ENCODE measurements at regions not wholly inside any gene's neighbourhood (a gene's known extent, or its start where the extent isn't known, plus 50 kb on each side); places are given as distances from the start of the nearest gene placed in this dataset.

DNA sequence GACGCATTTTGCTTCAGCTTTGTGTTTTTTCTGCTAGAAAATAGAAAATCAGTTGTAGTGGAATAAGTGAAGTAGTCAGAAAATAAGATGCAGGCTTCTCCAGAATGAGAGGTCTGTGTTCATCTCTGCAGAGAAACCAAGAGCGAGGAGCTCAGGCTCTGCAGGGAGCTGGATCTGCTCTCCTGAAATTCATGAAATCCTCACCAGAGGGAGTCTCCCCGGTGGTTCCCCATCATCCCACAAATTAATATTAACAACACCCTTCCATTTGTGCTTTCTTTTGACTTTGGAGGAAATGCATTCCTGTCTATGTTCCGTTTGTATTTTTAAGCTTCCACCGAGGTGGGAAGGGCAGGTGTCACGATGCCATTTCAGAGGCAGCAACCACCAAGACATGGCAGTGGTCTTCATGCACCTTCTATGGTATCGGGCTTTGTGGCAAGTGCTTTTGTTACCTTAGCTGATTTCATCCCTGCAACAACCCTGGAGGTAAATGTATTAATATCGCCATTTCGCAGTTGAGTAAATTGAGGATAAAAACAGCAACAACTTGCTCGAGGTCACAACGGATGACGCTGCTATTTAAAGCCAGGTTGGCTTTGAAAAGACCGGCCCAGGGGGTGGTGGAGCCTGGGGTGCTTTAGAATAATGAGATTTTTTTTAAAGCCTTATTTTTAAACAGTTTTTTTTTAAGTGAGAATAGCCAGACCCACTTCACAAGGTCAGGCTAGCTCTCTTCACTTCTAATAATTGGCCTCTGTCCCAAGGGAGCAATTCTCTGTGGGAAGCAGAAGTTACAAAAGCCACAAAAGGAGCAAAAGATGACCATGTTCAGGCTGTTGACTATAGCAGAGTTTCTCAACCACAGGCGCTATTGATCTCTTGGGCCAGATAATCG, 367.6 kb upstream of the ERCC4 start:
- no peak for DNase-seq (ENCODE audit: low read depth)

DNA sequence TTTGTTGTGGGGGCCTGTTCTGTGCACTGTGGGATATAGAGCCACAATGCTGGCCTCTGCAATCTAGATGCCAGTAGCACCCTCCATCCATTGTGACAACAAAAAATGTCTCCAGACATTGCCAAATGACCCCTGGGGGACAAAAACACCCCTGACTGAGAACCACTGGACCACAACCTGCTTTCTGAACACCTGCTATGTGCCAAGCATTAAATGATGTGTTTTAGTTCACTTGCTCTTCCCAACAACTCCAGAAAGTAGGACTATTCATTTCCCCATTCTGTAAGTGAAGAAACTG, 367.0 kb upstream of the ERCC4 start:
- DNase-seq (ENCODE audit: low read depth): no peak

DNA sequence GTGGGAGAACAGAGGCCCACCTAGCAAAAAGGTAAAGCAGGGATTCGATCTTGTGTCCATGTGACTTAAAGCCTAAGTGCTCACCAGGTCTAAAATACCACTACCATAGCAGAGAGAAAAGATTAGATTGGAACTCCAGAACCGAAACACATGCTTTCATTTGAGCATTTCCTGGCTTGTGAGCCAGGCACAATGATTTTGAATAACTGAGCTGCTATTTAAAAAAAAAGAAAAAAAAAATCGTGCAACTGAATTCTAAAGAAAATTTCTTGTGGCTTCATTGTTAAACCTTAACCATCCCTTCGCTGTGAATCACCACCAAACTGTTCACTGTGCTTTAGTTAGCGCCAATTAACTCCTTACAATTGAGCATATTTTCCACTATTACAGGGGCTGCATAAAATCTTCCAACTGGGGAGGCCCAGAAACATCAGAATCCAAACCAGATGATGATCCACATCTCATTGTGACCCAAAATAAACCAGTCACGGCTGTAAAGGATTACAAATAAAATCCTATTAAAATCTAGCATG, 366.4 kb upstream of the ERCC4 start:
- DNase-seq (ENCODE audit: low read depth): no peak

DNA sequence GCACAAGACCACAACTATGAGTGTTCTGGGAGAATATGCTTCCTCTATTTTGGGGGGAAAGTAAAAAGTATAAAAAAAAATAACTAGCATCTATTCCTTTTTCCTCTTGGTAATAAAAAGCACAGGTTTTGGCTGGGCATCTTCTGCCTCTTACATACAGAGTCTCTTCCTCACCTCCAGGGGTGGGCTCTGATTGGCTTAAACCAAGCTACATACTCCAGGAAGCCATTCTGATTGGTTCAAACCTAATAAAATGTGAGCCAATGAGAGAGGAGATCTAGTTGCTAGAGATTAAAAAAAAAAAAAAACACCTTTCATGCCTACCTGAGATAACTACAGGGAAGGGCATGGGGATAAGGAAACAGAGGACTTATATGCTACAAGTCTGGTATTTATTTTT, 365.9 kb upstream of the ERCC4 start:
- no peak for DNase-seq (ENCODE audit: low read depth)

DNA sequence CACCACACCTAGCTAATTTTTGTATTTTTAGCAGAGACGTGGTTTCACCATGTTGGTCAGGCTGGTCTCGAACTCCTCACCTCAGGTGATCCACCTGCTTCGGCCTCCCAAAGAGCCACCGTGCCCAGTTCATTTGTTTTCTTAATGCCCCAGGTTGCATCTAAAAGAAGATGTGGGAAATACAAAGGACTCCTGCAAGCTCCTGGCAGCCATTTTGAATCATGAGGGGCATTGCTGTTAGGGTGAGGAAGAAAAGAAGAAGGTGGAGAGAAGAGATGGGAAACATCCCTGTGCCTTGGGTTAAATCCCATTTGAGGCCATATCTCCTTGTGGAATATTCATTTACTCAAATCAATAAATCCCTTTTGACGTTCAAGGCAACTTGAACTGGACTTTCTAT, 365.3 kb upstream of the ERCC4 start:
- DNase-seq (ENCODE audit: low read depth): no peak

DNA sequence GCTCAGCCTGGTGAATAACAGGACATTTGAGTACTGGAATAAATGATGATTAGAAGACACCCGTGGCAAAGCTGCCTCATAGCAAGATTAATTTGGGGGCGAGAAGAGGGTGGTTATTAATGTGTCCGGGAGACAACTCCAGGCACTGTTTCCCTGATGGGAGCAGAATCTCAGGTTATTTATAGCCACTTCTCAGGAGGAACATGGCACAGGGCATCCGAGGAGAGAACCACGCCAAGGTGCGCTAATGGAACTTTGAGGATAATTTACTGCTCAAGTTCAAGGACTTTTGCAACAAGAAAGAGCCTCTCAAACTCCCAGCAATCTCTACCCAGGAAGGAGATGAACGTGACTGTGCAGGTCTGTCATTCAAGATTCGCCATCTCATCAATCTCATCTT, 362.5 kb upstream of the ERCC4 start:
- DNase-seq (ENCODE audit: low read depth): no peak

DNA sequence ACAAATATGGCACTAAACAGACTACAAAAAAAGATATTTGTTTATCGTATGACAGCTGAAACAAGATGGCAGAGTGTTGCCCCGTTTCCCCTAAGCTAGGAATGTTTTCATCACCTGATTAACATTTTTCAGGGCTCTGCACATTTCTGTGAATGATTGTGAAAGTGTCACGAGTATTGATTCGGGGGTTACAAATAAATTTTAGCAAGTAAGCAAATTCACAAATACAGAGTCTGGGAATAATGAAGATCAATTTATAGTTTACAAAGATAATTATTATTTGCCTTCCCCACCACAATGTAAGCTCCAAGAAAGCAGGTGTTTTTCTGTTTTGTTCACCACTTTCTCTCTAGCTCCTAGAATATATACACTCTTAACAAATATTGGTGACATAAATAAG, 361.2 kb upstream of the ERCC4 start:
- no peak for DNase-seq (ENCODE audit: low read depth)

DNA sequence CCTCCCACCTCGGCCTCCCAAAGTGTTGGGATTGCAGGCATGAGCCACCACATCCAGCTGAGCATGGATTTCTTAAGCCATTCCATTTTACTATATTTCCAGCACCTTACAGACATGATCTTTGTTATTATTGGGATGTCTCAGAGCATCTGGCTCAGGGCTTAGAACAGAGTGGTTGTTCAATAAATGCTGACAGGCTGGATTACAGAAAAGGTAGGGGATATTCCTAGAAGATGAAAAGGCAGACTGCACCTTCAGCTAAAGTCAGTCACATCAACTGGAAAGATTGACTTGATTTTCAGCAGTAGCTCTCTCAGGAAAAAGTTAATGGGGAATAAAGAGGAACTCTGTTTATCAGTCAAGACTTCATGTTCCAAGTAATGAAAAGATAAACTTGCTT, 360.3 kb upstream of the ERCC4 start:
- DNase-seq (ENCODE audit: low read depth): no peak

DNA sequence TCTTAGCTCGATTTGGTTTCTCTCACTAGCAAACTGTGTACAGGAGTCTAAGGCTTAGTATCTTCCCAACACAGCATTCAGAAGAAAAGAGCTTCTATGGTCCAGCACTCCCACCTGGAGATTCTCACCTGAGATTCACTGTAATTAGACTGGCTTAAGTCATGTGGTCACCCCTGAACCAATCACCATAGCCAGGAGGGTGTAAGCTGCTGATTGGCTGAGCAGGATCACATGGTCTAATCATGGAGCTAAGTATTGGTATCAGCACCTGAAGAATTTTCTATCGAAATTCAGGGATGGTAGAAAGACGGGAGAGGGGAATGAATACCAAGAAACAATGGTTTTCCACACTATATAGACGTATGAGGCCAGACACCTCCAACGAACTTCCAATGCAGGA, 359.8 kb upstream of the ERCC4 start:
- no peak for DNase-seq (ENCODE audit: low read depth)

DNA sequence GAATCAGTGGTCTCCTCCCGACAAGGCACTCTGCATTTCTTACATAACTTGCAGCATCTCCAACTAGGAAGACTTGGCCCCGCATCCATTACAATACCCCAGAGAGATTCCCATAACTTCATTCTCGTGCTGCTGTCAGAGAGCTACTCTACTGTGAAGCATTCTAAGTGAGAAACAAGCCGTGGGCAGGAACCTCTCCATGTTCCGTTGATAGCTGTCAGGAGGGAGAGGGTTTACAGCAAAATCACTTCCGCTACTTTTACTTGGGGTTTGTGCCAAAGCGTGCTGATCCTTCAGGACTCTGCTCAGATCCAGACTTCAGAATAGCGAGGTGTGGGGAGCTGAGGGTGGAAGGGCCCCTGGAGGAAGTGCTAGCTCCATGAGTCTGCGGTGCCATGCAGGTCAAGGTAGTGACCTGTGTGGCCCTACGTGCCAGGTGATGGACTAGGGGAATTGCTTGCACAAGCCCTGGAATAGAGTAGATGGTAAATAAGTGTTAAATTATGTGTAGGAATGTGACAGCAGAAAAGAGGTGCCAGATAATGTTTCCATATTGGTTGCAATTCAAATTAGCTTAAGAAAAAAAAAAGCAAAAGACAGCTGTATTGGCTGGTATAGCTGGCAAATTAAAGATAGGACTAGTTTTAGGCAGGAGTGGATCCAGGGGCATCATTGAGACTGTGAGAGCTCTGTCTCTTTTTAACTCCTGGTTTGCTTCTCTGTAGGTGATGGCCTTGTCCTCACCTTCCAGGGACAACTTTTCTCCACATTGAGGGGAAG, 358.5 kb upstream of the ERCC4 start:
- DNase-seq (ENCODE audit: low read depth): no peak

DNA sequence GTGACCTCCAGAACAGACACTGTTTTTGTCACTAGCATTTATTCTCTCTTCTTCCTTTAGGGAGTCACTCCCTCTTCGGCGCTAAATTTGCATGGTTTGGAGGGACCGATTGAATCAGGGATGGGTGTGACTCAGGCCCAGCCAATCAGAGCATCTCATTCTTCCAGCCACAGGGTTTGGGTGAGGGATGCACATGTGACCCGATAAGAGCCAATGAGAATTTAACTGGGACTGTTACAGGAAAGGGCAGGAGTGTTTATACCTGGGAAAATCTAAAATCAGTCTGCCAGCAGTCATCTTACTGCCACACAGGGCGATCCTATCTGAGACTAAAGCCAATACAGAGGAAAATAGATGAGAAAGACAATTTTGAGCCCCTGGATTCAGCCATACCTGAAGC, 351.2 kb upstream of the ERCC4 start:
- no peak for DNase-seq (ENCODE audit: low read depth)

DNA sequence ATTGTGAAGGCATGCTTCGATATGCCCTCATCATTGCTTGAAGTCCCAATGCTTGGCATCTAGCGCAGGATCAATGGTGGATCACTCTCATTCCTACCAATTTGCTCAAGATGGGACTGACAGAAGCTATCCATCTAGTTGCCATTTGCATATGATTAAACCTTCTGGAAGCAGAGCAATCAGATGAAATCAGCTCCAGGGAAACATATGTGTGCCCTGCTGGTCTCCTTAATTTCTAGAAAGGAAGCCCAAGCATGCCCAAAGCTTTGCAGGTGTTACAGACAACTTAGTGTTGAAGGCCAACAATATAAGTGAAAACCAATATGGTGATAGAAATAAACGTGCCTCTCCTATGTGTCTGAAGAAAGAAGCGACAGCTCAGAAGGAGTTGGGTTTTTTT, 350.0 kb upstream of the ERCC4 start:
- DNase-seq (ENCODE audit: low read depth): no peak

DNA sequence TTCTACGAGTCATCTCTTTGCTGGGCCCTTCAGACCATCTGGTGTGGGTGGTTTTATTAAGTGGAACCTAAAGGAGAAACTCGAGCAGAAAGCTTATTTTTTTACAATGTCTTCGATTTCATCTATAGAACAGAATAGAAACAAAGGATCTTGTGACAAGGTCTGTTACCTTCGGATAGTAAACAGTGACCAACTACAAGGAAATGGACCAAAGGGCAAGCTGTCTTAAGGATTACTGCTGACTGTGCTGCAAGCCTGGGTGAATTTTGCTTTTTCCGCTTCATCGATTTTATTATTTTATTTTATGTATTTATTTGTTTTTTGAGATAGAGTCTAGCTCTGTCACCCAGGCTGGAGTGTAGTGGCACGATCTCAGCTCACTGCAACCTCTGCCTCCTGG, 348.9 kb upstream of the ERCC4 start:
- no peak for DNase-seq (ENCODE audit: low read depth)

DNA sequence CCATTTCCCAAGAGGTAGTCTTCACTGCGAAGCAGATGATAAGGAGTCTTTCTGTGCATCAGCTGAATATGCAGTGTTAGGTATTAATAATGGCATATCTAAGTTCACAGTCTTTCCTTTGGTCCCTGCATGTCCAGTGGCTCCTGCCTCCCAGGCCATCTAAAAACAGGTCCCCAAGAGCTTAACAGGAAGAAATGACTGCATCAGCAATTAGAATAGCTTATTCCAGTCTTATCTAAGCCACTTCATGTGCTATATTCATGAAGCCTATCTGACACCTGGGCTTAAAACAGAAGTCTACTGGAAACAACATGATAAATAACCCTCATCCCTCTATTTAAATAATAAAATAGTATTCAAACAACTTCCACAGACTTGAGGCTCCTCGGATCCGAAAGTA, 346.1 kb upstream of the ERCC4 start:
- no peak for DNase-seq (ENCODE audit: low read depth)

DNA sequence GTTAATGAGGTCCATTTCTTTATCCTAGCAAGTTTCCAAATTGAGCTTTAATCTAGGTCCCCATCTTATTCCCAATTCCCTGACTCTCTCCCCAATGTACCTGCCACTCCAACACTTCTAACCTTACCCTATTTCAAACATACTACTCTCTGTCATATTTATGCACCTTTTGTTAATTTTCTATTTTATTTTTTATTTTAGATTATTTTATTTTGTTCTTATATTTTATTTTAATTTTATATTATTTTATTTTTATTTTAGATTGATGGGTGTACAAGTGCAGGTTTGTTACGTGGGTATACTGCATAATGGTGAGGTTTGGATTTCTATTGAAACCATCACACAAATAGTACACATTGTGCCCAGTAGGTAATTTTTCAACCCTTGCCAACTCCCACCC, 333.9 kb upstream of the ERCC4 start:
- DNase-seq (ENCODE audit: low read depth): no peak

DNA sequence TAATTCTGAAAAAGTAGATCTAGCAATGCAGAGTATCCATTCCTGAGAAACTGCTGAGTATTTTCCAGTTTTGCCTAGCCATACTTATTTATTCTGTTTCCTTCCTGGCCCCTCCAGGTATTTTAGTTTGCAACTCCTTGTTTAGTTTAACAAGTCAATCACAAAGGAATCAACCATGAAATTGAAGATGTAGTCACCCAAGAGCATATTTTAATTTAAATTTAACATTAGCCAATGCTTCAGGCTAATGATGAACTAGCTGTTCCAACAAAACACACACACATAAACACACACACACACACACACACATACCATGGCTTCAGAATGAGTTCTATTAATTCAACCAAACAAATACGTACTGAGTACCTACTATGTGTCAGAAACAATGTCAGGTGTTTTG, 332.8 kb upstream of the ERCC4 start:
- DNase-seq (ENCODE audit: low read depth): no peak

DNA sequence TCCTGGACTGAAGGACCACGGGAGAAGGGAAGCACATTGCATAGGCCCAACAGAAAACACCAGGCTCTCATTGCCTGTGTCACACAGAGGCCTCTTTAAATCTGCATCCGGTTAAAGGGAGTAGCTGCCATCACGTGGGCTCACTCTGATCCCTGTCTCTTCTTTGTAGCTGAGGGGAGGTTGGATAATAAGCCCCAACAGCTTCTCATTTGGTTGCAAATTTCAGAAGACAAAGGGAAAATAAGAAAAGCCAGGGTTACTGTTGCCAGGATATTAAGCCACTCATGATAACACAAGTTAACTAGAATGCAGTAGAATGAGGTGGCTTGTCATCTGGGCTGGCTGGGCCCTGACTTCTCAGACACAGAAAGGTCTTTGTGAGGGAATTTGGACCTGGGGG, 325.1 kb upstream of the ERCC4 start:
- DNase-seq (ENCODE audit: low read depth): no peak

DNA sequence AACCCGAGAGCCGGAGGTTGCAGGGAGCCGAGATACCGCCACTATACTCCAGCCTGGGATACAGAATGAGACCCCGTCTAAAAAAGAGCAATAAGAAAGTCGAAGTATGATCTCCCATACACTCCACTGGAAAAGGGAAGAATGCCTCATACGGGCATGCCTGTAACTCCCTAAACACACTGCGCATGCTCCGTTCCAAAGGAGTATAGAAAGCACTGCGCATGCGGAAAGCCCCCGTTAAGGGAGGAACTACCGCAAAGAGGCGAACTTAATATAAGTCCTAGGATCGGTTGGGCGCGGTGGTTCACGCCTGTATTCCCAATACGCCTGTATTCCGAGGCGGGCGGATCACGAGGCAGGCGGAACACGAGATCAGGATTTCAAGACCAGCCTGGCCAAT, 313.1 kb upstream of the ERCC4 start:
- no peak for DNase-seq (ENCODE audit: low read depth)

DNA sequence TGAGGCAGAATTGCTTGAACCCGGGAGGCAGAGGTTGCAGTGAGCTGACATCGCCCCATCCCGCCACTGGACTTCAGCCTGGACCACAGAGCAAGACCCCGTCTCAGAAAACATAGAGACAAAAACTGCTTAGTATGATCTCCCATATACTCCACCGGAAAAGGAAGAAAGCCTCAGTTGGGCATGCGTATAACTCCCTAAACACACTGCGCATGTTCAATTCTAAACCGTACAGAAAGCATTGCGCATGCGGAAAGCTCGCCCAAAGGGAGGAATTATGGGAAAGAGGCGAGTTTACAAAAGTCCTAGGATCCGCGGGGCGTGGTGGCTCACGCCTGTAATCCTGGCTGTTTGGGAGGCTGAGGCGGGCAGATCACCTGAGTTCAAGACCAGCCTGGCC, 312.7 kb upstream of the ERCC4 start:
- no peak for DNase-seq (ENCODE audit: low read depth)

DNA sequence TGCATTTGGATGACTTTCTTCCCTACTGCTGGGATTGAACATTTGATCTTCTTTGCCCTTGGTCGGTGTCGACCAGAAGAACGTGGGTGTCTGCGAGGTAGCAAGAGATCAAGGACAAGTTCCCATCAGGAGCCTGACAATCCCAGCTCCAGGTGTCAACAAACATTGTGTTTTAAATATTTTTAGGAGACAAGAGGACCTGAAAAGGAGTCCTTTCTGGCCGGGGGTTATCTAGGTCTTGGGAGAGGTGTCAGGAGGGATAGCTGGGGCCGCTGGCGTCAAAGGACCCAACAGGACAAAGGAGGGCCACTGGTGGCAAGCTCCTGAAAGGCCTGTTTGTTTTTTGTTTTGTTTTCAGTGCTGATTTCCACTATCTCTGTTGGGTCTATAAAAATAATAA, 308.4 kb upstream of the ERCC4 start:
- no peak for DNase-seq (ENCODE audit: low read depth)

DNA sequence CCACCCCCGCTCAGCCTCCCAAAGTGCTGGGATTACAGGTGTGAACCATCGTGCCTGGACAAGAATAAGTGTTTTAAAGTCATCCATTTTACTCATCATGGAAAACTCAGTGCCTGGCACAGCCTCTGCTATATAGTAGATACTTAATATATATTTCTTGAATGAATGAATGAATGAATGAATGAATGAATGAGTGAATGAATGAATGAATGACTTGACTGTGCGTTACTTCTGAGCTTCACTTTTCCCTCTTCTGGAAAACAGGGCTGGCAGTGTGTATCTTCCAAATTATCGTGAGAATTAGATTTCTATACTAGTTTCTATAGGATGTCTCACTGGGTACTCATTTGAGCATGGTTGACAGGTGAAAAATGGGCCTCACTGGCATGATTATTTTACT, 307.3 kb upstream of the ERCC4 start:
- no peak for DNase-seq (ENCODE audit: low read depth)

DNA sequence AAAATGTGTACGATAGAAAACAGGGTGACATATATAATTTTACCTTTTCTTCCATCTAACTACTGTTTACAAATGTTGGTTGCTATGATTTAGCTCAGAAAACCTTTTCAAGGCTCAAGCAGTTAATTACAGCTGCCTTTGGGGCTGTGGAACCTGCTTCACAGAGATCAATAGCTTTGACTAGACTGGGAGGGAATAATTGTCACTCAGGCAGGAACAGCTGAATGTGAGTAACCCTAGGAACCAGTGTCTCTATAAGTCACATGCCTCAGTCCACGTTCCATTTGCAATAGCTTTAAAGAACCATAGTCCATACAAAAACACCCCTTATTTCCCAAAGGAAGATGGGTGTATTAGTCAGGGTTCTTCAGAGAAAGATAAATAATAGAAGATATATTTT, 306.8 kb upstream of the ERCC4 start:
- DNase-seq (ENCODE audit: low read depth): no peak

DNA sequence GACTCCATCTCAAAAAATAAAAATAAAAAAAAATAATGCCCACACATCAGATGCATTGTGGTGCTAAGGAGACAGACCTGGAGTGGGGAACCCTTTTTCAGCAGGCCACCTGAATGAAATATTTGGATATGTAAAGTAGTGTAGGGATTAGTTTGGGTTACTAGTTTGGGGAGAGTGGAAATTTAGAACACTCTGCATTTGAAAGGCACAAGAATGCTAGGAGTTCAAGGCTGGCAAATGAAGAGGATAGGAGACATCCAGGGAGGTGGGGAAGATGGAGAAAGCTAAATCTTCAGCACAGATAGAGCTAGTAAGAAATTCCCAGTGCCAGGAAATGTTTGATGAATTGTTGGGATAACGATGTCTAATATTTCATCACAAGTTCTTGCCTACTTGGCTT, 298.3 kb upstream of the ERCC4 start:
- no peak for DNase-seq (ENCODE audit: low read depth)

DNA sequence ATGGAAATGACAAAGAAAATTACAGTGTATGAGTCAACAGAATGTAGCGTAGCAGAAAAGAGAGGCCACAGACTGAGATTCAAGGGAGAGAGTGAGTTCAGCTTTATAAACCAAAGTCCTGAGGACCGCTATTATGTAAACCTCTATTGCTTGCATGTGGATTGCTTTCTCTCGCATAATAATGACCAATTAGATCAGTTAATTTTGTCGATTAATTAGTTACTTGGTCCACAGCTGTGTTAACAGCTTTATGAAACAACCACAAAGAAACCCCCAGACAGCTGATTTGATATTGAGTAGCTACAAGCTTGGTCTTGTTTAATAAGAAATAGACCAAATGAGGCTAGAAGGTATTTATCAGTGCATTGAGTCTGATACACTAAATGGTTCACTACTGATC, 291.8 kb upstream of the ERCC4 start:
- DNase-seq (ENCODE audit: low read depth): no peak

Data from CMK (cell line).